ENCODE measurements at regions not wholly inside any gene's neighbourhood (a gene's known extent, or its start where the extent isn't known, plus 50 kb on each side); places are given as distances from the start of the nearest gene placed in this dataset.

- TF ChIP-seq CTCF (IDR thresholded peaks at IDR 0.05; ENCODE audit: borderline replicate concordance, extremely low read depth, low read length, poor library complexity, severe bottlenecking), result no peak
- TF ChIP-seq EZH2 (IDR thresholded peaks at IDR 0.05; ENCODE audit: borderline replicate concordance, low read depth, low read length, severe bottlenecking), result no peak
Observed at GRCh38 chr4:126737899-126738526, 894.7 kb upstream of the INTU start.
